Body of pancreas (tissue), 4 donors: ENCODE measurements at regions not wholly inside any gene's neighbourhood (a gene's known extent, or its start where the extent isn't known, plus 50 kb on each side); places are given as distances from the start of the nearest gene placed in this dataset.

ENCODE experiments used
- ATAC-seq: fragments of 150-250 bp; one replicate; pipeline ENCODE4 v1.9.1; 2016
- DNase-seq, 4 donors: peaks; one replicate each; pipeline ENCODE4 v3.0.0-alpha.2; 2019
- H3K27ac ChIP-seq, 4 donors: fragments of 200-600 bp; sonication (generic); 1 replicate in 3 of 4; 2 replicates in 1 of 4; pipeline versions ENCODE4 v1.5.1 to v1.6.1; 2016 to 2019; ENCODE audit warnings: mild to moderate bottlenecking in 1 of 4, mixed read lengths in 1 of 4, moderate library complexity in 1 of 4
- H3K27me3 ChIP-seq, 2 donors: fragments of 200-600 bp; sonication (generic); one replicate each; pipeline ENCODE4 v1.6.0; 2016; ENCODE audit warnings: mild to moderate bottlenecking in 1 of 2
- H3K36me3 ChIP-seq, 2 donors: fragments of 200-600 bp; sonication (generic); replicated peaks in 1 of 2; 2 replicates each; pipeline ENCODE4 v1.5.1; 2016; ENCODE audit warnings: low read depth in 2 of 2; ENCODE audit not compliant: insufficient read depth in 1 of 2
- H3K4me1 ChIP-seq: fragments of 200-600 bp; sonication (generic); one replicate; pipeline ENCODE4 v1.6.0; 2016
- H3K4me3 ChIP-seq, 2 donors: fragments of 200-600 bp; sonication (generic); 1 replicate in 1 of 2; 2 replicates in 1 of 2; pipeline ENCODE4 v1.5.1; 2016 to 2019
- H3K9me3 ChIP-seq, 3 donors: fragments of 200-600 bp; sonication (generic); 1 replicate in 2 of 3; 2 replicates in 1 of 3; pipeline ENCODE4 v1.5.1; 2016
- CTCF ChIP-seq, 7 experiments: fragments of 450-650 bp in 4 of 7; fragments of 200-600 bp in 3 of 7; sonication (generic) in 3 of 7; IDR thresholded peaks; one replicate each; pipeline ENCODE4 v1.5.1; 2016 to 2019; ENCODE audit warnings: antibody characterized with exemption in 7 of 7
- POLR2A ChIP-seq, 3 donors: fragments of 450-650 bp; IDR thresholded peaks; one replicate each; pipeline ENCODE4 v1.6.1; 2016; ENCODE audit warnings: antibody characterized with exemption in 3 of 3, mild to moderate bottlenecking in 2 of 3
- WGBS, 2 donors: methylation state at CpG; one replicate each; pipeline ENCODE4 v1.1.5; 2017; 5-methylcytosine and 5-hydroxymethylcytosine counted together
- intact Hi-C: fragments of 100-400 bp; cut with DNase I; formaldehyde crosslinking; loops from one replicate; pipeline ENCODE4 v1.15.1; 2023

GRCh38 chr18:27794181-27794926 lies 382.6 kb downstream of the CDH2 start:
- Histone ChIP-seq H3K9me3 (no peaks in the 10 kb centered on the region), H3K4me1 (peaks cover 11% of the 10 kb centered on the region), H3K27ac (no peak overlapping the region), H3K36me3 (no peaks in the 10 kb centered on the region), H3K4me3 (no peak overlapping the region), H3K27me3 (no peaks in the 10 kb centered on the region)
- intact Hi-C loops, result no loop called here
- 78 to 81% methylated on average over 2 of the region's 2 CpGs for WGBS, 2 donors
- ATAC-seq, result no peak
- TF ChIP-seq POLR2A (IDR thresholded peaks at IDR 0.05) (no peak), CTCF (IDR thresholded peaks at IDR 0.05) (no peak)
- DNase-seq, result no peak

GRCh38 chr18:27793013-27793785 lies 383.7 kb downstream of the CDH2 start:
- DNase-seq, result no peak
- WGBS, 2 donors, result 28 to 33% methylated on average over 7 of the region's 7 CpGs
- no peaks in the 10 kb centered on the region for H3K36me3 ChIP-seq
- TF ChIP-seq POLR2A (IDR thresholded peaks at IDR 0.05) (no peak), CTCF (IDR thresholded peaks at IDR 0.05) (no peak)
- no peaks in the 10 kb centered on the region for H3K9me3 ChIP-seq
- ATAC-seq, result no peak
- no peak overlapping the region for H3K27ac ChIP-seq
- H3K4me1 ChIP-seq, result peaks cover 11% of the 10 kb centered on the region
- H3K4me3 ChIP-seq, result no peak overlapping the region
- intact Hi-C loops, result no loop called here
- H3K27me3 ChIP-seq, result no peaks in the 10 kb centered on the region

- Histone ChIP-seq H3K4me3 (no peak overlapping the region), H3K9me3 (no peaks in the 10 kb centered on the region), H3K36me3 (no peaks in the 10 kb centered on the region), H3K4me1 (peaks cover 11% of the 10 kb centered on the region), H3K27me3 (no peaks in the 10 kb centered on the region), H3K27ac (no peak overlapping the region)
- TF ChIP-seq POLR2A (IDR thresholded peaks at IDR 0.05) (no peak), CTCF (IDR thresholded peaks at IDR 0.05) (no peak)
- no peak for DNase-seq
- intact Hi-C loops, result no loop called here
- ATAC-seq, result no peak
- WGBS, 2 donors, result 85 to 95% methylated on average over 1 of the region's 1 CpG
Observed at GRCh38 chr18:27789406-27789805, 387.5 kb downstream of the CDH2 start.

- Histone ChIP-seq H3K36me3 (no peaks in the 10 kb centered on the region), H3K9me3 (no peaks in the 10 kb centered on the region), H3K27ac (no peak overlapping the region), H3K27me3 (no peaks in the 10 kb centered on the region), H3K4me3 (no peak overlapping the region), H3K4me1 (no peaks in the 10 kb centered on the region)
- WGBS, 2 donors, result 20 to 35% methylated on average over 1 of the region's 1 CpG
- TF ChIP-seq POLR2A (IDR thresholded peaks at IDR 0.05) (no peak), CTCF (IDR thresholded peaks at IDR 0.05) (no peak)
- no peak for ATAC-seq
- intact Hi-C loops, result no loop called here
- DNase-seq, result no peak
Observed at GRCh38 chr18:27787547-27787946, 389.4 kb downstream of the CDH2 start.
